ENCODE measurements at regions not wholly inside any gene's neighbourhood (a gene's known extent, or its start where the extent isn't known, plus 50 kb on each side); places are given as distances from the start of the nearest gene placed in this dataset.
"Not testable (repeated sequence)": the region's sequence is repeated elsewhere in the genome, so short reads cannot be mapped to it uniquely, and the experiment has no call there.

GRCh38 chr5:99355881-99356280 is 427.1 kb upstream of the CHD1 start:
- Mint-ChIP-seq H3K36me3 (no peaks in the 10 kb centered on the region), H3K9me3 (no peaks in the 10 kb centered on the region), H3K4me3 (no peak overlapping the region), H3K27ac (no peak overlapping the region), H3K27me3 (no peaks in the 10 kb centered on the region), H3K4me1 (ENCODE audit: unreplicated experiment) (no peaks in the 10 kb centered on the region)
- no peak for DNase-seq (ENCODE audit: extremely low spot score, unreplicated experiment)
- TF ChIP-seq CTCF (conservative IDR thresholded peaks at IDR 0.05): no peak

DNA sequence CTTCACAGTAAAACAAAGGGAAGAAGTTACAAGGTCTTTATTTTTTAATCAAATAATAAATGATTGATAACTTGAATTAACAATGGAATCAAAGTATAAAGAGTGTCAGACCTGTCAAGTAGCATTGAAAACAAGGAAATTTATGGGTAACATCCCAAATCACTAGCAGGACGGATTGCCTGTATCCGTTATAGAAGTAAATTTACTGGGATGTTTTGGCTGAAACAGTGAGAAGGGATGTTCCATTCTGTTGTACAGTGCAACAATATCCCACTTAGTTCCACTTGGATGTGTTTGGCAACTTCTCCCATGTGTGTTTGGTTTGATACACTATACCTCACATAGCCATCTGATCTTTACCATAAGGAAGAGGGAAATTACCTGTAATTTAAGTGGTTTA is 421.0 kb upstream of the CHD1 start:
- DNase-seq (ENCODE audit: extremely low spot score, unreplicated experiment): no peak
- Mint-ChIP-seq H3K36me3 (no peaks in the 10 kb centered on the region), H3K4me3 (no peak overlapping the region), H3K27ac (no peak overlapping the region), H3K4me1 (ENCODE audit: unreplicated experiment) (no peaks in the 10 kb centered on the region), H3K27me3 (no peaks in the 10 kb centered on the region), H3K9me3 (no peaks in the 10 kb centered on the region)
- no peak for TF ChIP-seq CTCF (conservative IDR thresholded peaks at IDR 0.05)

DNA sequence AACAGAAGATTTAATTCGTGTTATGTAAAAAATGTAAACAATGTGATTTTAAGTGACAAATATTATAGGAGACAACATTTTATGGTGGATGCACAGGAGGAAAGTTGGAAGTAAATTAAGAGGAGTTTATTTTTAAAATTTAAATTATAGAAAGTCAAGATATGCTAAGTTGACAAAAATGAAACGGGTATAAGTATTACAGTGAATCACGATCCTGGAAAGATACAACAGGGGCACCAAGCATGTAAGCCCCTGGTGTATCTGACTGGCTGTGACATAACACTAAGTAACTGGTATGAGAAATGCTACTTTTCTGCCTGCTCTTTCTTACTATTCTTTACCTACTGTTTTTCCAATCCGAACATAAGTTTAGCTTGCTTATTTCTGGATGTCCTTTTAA is 419.8 kb upstream of the CHD1 start:
- no peak for DNase-seq (ENCODE audit: extremely low spot score, unreplicated experiment)
- Mint-ChIP-seq H3K36me3 (no peaks in the 10 kb centered on the region), H3K27ac (no peak overlapping the region), H3K4me1 (ENCODE audit: unreplicated experiment) (no peaks in the 10 kb centered on the region), H3K4me3 (no peak overlapping the region), H3K27me3 (no peaks in the 10 kb centered on the region), H3K9me3 (no peaks in the 10 kb centered on the region)
- TF ChIP-seq CTCF (conservative IDR thresholded peaks at IDR 0.05): no peak

DNA sequence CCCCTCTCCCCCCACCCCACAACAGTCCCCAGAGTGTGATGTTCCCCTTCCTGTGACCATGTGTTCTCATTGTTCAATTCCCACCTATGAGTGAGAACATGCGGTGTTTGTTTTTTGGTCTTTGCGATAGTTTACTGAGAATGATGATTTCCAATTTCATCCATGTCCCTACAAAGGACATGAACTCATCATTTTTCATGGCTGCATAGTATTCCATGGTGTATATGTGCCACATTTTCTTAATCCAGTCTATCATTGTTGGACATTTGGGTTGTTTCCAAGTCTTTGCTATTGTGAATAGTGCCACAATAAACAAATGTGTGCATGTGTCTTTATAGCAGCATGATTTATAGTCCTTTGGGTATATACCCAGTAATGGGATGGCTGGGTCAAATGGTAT is 411.0 kb upstream of the CHD1 start:
- not testable (repeated sequence) for H3K27me3 Mint-ChIP-seq; H3K27ac Mint-ChIP-seq; H3K36me3 Mint-ChIP-seq; DNase-seq (ENCODE audit: extremely low spot score, unreplicated experiment); H3K4me3 Mint-ChIP-seq; H3K4me1 Mint-ChIP-seq (ENCODE audit: unreplicated experiment)
- H3K9me3 Mint-ChIP-seq: peaks cover 10% of the 10 kb centered on the region

GRCh38 chr5:99334936-99335335 is 406.1 kb upstream of the CHD1 start:
- Mint-ChIP-seq H3K4me1 (ENCODE audit: unreplicated experiment) (no peaks in the 10 kb centered on the region), H3K27ac (no peak overlapping the region), H3K36me3 (no peaks in the 10 kb centered on the region), H3K9me3 (peaks cover 10% of the 10 kb centered on the region), H3K27me3 (no peaks in the 10 kb centered on the region), H3K4me3 (no peak overlapping the region)
- no peak for TF ChIP-seq CTCF (conservative IDR thresholded peaks at IDR 0.05)
- no peak for DNase-seq (ENCODE audit: extremely low spot score, unreplicated experiment)

DNA sequence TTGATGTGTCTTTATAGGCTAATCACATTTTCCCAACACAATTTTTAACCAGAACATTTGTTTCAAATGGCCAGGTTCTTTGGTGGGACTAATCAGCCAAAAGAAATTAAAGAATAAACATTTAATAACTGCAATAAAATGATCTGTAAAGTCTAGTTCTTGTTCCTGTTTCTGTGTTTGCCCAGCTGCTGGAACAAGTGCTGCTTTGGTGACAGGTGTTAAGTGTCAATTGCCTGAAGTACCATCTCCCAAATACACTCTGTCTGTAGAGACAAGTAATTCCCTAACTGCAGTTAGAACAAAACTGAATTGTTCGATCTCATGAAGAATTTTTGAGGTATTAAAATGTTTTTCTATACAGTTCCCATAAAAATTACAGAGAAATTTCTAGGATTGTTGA is 402.3 kb upstream of the CHD1 start:
- Mint-ChIP-seq H3K27me3 (no peaks in the 10 kb centered on the region), H3K27ac (no peak overlapping the region), H3K4me1 (ENCODE audit: unreplicated experiment) (no peaks in the 10 kb centered on the region), H3K36me3 (no peaks in the 10 kb centered on the region), H3K9me3 (peaks cover 4% of the 10 kb centered on the region), H3K4me3 (no peak overlapping the region)
- DNase-seq (ENCODE audit: extremely low spot score, unreplicated experiment): no peak
- no peak for TF ChIP-seq CTCF (conservative IDR thresholded peaks at IDR 0.05)
